ENCODE measurements at regions not wholly inside any gene's neighbourhood (a gene's known extent, or its start where the extent isn't known, plus 50 kb on each side); places are given as distances from the start of the nearest gene placed in this dataset.

DNA sequence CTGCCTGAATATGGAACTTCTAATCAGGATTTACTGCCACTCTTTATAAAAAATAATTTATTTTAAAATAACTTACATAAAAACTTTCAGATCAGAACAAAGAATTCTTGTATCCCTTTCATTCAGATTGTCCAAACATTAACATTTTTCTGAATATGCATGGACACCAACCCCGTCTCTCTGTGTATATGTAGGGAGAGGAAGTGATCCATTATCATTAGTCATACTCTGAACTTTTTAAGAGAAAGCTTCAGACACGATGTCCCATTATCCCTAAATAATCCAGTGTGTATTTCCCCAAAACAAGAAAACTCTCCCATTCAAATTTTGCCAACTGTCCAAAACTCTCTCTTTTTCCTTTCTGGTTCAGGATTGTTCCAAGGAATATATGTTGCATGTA is 122.3 kb upstream of the CXADR start:
- TF ChIP-seq CTCF (IDR thresholded peaks at IDR 0.05 in 4 of 5, conservative IDR thresholded peaks at IDR 0.05 in 1 of 5) (no peak), POLR2A (IDR thresholded peaks at IDR 0.05) (no peak)

Data from gastrocnemius medialis (tissue), 4 donors.